Heart left ventricle (tissue), 13 donors: ENCODE measurements at regions not wholly inside any gene's neighbourhood (a gene's known extent, or its start where the extent isn't known, plus 50 kb on each side); places are given as distances from the start of the nearest gene placed in this dataset.

Experiments used
- CTCF ChIP-seq, 12 donors: fragments of 200-600 bp; sonication (generic) in 4 of 12; IDR thresholded peaks; one replicate each; pipeline versions ENCODE4 v1.5.0 to v1.8.0; 2018 to 2022; ENCODE audit warnings: antibody characterized with exemption in 12 of 12, mild to moderate bottlenecking in 5 of 12
- POLR2A ChIP-seq, 2 donors: fragments of 450-650 bp; IDR thresholded peaks; one replicate each; pipeline ENCODE4 v1.6.1; 2017; ENCODE audit warnings: antibody characterized with exemption in 2 of 2, mild to moderate bottlenecking in 2 of 2, moderate library complexity in 2 of 2
- donor health status: ischemic (EF 13 %, LVEDD 7.1; RV severe dilation, severe dysfunction).
- donor health status: DM: no; HTN: yes; CAD: no.
- donor health status: DM: no; HTN: no; CAD: no.
- donor health status: ischemic (EF 25% LVEDD 6.9; RV normal size, moderate dysfunction).
- donor health status: ischemic (EF 25% LVEDD 5.7; RV mildly dilated, moderate dysfunction).
- donor health status: ischemic (EF 35%, LVEDD 5.7; RV mildly dilated, moderate dysfunction).
- donor health status: nonischemic (EF 11% LVEDD 7.7; RV severe dilation, severe dysfunction).
- donor health status: DM: yes; HTN: yes; CAD: no.
- donor health status: PGD.
- donor health status: ischemic (EF 29% LVEDD 5.4; RV normal size, mild dysfunction).
- donor health status: nonischemic (EF 23%, LVEDD 6.1; RV moderate dilation, normal function).

DNA sequence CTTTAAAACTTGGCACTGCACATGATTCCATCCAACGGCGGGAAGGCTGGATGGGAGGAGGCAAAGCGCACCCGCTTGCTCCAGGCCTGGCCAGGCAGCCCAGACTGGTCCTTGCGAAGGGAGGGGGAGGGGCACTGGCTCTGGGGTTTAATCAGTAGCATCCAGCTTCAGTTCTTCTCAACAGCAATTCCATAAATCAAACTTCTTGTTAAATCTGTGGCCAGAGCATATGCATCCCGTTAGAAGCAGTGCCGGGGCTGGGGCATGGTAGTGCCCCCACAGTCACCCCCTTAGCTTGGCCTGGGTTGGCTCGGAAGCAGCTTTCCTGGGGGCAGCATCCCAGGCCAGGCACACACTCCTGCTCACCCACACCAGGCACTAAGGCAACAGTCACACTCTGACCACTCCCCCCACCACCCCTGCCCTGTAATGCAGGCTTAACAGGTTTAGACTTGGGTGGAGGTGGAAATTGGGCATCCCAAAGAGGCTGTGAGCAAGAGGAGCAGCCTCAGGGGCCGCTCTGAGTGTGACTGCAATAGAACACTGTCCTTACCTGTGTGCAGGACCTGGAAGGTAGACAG, 94.1 kb upstream of the CASZ1 start:
- TF ChIP-seq CTCF (IDR thresholded peaks at IDR 0.05) (no peak), POLR2A (IDR thresholded peaks at IDR 0.05) (no peak)
